ENCODE measurements at regions not wholly inside any gene's neighbourhood (a gene's known extent, or its start where the extent isn't known, plus 50 kb on each side); places are given as distances from the start of the nearest gene placed in this dataset.

- no peaks in the 10 kb centered on the region for H3K9me1 ChIP-seq (ENCODE audit: insufficient read depth, low read length)
- H2BK20ac ChIP-seq (ENCODE audit: low read depth, low read length) = no peak overlapping the region
- ChIA-PET CTCF (no interaction called here), POLR2A (ENCODE audit: unreplicated experiment) (no interaction called here)
- H2AFZ ChIP-seq (replicated peaks; ENCODE audit: low read length, poor library complexity) = no peak overlapping the region
- WGBS, 2 experiments (ENCODE audit: extremely low coverage in 2 of 2, insufficient read length in 1 of 2) = no CpG with 5 or more reads among the region's 3 CpGs
- no peaks in the 10 kb centered on the region for H3K79me1 ChIP-seq (ENCODE audit: low read depth in 1 of 2, low read length in 2 of 2)
- H3K4me1 ChIP-seq (ENCODE audit: control insufficient read depth, insufficient read depth, low read length) = no peaks in the 10 kb centered on the region
- H3K9me3 ChIP-seq (ENCODE audit: control insufficient read depth, insufficient read depth, low read length) = no peaks in the 10 kb centered on the region
- H3K4me3 ChIP-seq (ENCODE audit: insufficient read depth, low read depth, low read length) = no peak overlapping the region
- ATAC-seq (ENCODE audit: low read depth) (no peak), DNase-seq (no peak)
- no TSS peak for BruUV-seq (replicated peaks)
- peaks cover 23% of the 10 kb centered on the region for H3K27me3 ChIP-seq (ENCODE audit: control insufficient read depth, insufficient read depth, low read length)
- H3K56ac ChIP-seq (ENCODE audit: extremely low read depth, insufficient read depth, low read length) = no peak overlapping the region
- no peak overlapping the region for H3K27ac ChIP-seq (ENCODE audit: insufficient read depth, low read length)
- no peak overlapping the region for H3K18ac ChIP-seq (ENCODE audit: low read depth, low read length)
- no peak overlapping the region for H2AK5ac ChIP-seq (ENCODE audit: low read depth, low read length)
- H3K4me2 ChIP-seq (ENCODE audit: low read depth, low read length) = no peak overlapping the region
- no peak overlapping the region for H3K9ac ChIP-seq (ENCODE audit: low read depth, low read length)
- in situ Hi-C loops (cut with MboI; ENCODE audit: low sequenced_read_pairs) = no loop called here
- intact Hi-C loops (cut with micrococcal nuclease) = no loop called here
- H4K91ac ChIP-seq (ENCODE audit: insufficient read depth, low read depth, low read length) = no peak overlapping the region
- no peak overlapping the region for H4K8ac ChIP-seq (ENCODE audit: low read depth in 2 of 2, low read length in 2 of 2)
- dilution Hi-C loops (cut with HindIII; ENCODE audit: low sequenced_read_pairs, unreplicated experiment) = no loop called here
- H3K14ac ChIP-seq (replicated peaks; ENCODE audit: low read depth, low read length) = no peak overlapping the region
- H3K23ac ChIP-seq (ENCODE audit: low read depth, low read length) = no peak overlapping the region
- H2BK15ac ChIP-seq (ENCODE audit: low read depth, low read length) = no peak overlapping the region
- H2AK9ac ChIP-seq (replicated peaks; ENCODE audit: low read depth, low read length, poor library complexity) = no peak overlapping the region
- H3K4ac ChIP-seq (ENCODE audit: low read depth, low read length) = no peak overlapping the region
- H2BK120ac ChIP-seq (ENCODE audit: low read depth, low read length) = no peak overlapping the region
- no peaks in the 10 kb centered on the region for H3K36me3 ChIP-seq (ENCODE audit: control insufficient read depth, insufficient read depth, low read length)
- H2BK5ac ChIP-seq (ENCODE audit: low read depth, low read length, poor library complexity, severe bottlenecking) = no peak overlapping the region
- H4K20me1 ChIP-seq (ENCODE audit: insufficient read depth, low read length) = no peaks in the 10 kb centered on the region
- no peak for TF ChIP-seq CTCF (conservative IDR thresholded peaks at IDR 0.05; ENCODE audit: low read depth, low read length)
- TF ChIP-seq RFX5 (IDR thresholded peaks at IDR 0.05; ENCODE audit: low read depth, low read length) = no peak
- TF ChIP-seq MXI1 (IDR thresholded peaks at IDR 0.05; ENCODE audit: borderline replicate concordance, low read depth, low read length) = no peak
- TF ChIP-seq MAZ (IDR thresholded peaks at IDR 0.05; ENCODE audit: borderline replicate concordance, low read depth, low read length) = no peak
- TF ChIP-seq SMC3 (IDR thresholded peaks at IDR 0.05; ENCODE audit: low read depth, low read length) = no peak
- no peak for TF ChIP-seq RAD21 (IDR thresholded peaks at IDR 0.05; ENCODE audit: low read length)
- TF ChIP-seq BHLHE40 (IDR thresholded peaks at IDR 0.05; ENCODE audit: low read depth, low read length) = no peak
- TF ChIP-seq RCOR1 (IDR thresholded peaks at IDR 0.05; ENCODE audit: insufficient replicate concordance, low read length) = no peak
- no peak for TF ChIP-seq ELK1 (IDR thresholded peaks at IDR 0.05; ENCODE audit: borderline replicate concordance, low read depth, low read length)
- TF ChIP-seq POLR2A (IDR thresholded peaks at IDR 0.05; ENCODE audit: low read depth, low read length) = no peak
- TF ChIP-seq USF2 (IDR thresholded peaks at IDR 0.05; ENCODE audit: low read depth, low read length) = no peak
- no peak for TF ChIP-seq CEBPB (IDR thresholded peaks at IDR 0.05; ENCODE audit: low read depth, low read length)
- no peak overlapping the region for H4K5ac ChIP-seq (ENCODE audit: low read depth, low read length)
Measured at GRCh38 chr1:41296506-41296905, 54.4 kb upstream of the SCMH1 start.

Data from IMR-90 (cell line).